ENCODE measurements at regions not wholly inside any gene's neighbourhood (a gene's known extent, or its start where the extent isn't known, plus 50 kb on each side); places are given as distances from the start of the nearest gene placed in this dataset.

GRCh38 chr11:37748641-37749040, 1150.6 kb upstream of the RAG2 start (continued):
- TF ChIP-seq NR2C2 (IDR thresholded peaks at IDR 0.05; ENCODE audit: borderline replicate concordance, control insufficient read depth, insufficient read length, low read depth) (no peak), SUZ12 (IDR thresholded peaks at IDR 0.05; ENCODE audit: unreplicated experiment) (no peak), BHLHE40 (IDR thresholded peaks at IDR 0.05; ENCODE audit: borderline replicate concordance in 1 of 2, low read depth in 2 of 2, low read length in 1 of 2) (no peak), ZSCAN29 (IDR thresholded peaks at IDR 0.05) (no peak), MTA2 (IDR thresholded peaks at IDR 0.05; ENCODE audit: low read depth) (no peak), NFYB (IDR thresholded peaks at IDR 0.05; ENCODE audit: insufficient read depth, low read depth, low read length) (no peak)
- TF ChIP-seq, protein P1, sequence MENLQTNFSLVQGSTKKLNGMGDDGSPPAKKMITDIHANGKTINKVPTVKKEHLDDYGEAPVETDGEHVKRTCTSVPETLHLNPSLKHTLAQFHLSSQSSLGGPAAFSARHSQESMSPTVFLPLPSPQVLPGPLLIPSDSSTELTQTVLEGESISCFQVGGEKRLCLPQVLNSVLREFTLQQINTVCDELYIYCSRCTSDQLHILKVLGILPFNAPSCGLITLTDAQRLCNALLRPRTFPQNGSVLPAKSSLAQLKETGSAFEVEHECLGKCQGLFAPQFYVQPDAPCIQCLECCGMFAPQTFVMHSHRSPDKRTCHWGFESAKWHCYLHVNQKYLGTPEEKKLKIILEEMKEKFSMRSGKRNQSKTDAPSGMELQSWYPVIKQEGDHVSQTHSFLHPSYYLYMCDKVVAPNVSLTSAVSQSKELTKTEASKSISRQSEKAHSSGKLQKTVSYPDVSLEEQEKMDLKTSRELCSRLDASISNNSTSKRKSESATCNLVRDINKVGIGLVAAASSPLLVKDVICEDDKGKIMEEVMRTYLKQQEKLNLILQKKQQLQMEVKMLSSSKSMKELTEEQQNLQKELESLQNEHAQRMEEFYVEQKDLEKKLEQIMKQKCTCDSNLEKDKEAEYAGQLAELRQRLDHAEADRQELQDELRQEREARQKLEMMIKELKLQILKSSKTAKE (IDR thresholded peaks at IDR 0.05; ENCODE audit: low read depth, poor library complexity, severe bottlenecking), result no peak
- TF ChIP-seq, protein P2, sequence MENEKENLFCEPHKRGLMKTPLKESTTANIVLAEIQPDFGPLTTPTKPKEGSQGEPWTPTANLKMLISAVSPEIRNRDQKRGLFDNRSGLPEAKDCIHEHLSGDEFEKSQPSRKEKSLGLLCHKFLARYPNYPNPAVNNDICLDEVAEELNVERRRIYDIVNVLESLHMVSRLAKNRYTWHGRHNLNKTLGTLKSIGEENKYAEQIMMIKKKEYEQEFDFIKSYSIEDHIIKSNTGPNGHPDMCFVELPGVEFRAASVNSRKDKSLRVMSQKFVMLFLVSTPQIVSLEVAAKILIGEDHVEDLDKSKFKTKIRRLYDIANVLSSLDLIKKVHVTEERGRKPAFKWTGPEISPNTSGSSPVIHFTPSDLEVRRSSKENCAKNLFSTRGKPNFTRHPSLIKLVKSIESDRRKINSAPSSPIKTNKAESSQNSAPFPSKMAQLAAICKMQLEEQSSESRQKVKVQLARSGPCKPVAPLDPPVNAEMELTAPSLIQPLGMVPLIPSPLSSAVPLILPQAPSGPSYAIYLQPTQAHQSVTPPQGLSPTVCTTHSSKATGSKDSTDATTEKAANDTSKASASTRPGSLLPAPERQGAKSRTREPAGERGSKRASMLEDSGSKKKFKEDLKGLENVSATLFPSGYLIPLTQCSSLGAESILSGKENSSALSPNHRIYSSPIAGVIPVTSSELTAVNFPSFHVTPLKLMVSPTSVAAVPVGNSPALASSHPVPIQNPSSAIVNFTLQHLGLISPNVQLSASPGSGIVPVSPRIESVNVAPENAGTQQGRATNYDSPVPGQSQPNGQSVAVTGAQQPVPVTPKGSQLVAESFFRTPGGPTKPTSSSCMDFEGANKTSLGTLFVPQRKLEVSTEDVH (IDR thresholded peaks at IDR 0.05; ENCODE audit: low read depth, partially characterized antibody), result no peak

- intact Hi-C loops (cut with micrococcal nuclease; ENCODE audit: unreplicated experiment) (no loop called here), in situ Hi-C loops (cut with MboI) (no loop called here)
- TF ChIP-seq ESRRA (IDR thresholded peaks at IDR 0.05; ENCODE audit: low read length) (no peak), SIX5 (IDR thresholded peaks at IDR 0.05; ENCODE audit: low read depth, low read length, severe bottlenecking) (no peak), CEBPZ (IDR thresholded peaks at IDR 0.05; ENCODE audit: low read depth, low read length) (no peak)
- POLR2A ChIA-PET, result no interaction called here
- no peaks in the 10 kb centered on the region for H3K27me3 ChIP-seq (replicated peaks in 1 of 2; ENCODE audit: control insufficient read depth in 2 of 2, insufficient read depth in 2 of 2, low read length in 1 of 2)
- H3K4me2 ChIP-seq (ENCODE audit: control insufficient read depth, insufficient read depth), result no peak overlapping the region
- RAD21 ChIA-PET (ENCODE audit: unreplicated experiment), result no interaction called here
- SMC1A ChIA-PET (ENCODE audit: uncharacterized antibody, unreplicated experiment), result no interaction called here
- H4K20me1 ChIP-seq (ENCODE audit: control insufficient read depth, insufficient read depth), result no peaks in the 10 kb centered on the region
- no peak overlapping the region for H3K4me3 ChIP-seq
- DNase-seq (ENCODE audit: low read depth, low spot score) (no peak), FAIRE-seq (no peak), ATAC-seq (no peak)
- H3K4me1 ChIP-seq (ENCODE audit: control insufficient read depth, insufficient read depth, low read length), result no peaks in the 10 kb centered on the region
- no peaks in the 10 kb centered on the region for H3K79me2 ChIP-seq (ENCODE audit: control insufficient read depth, insufficient read depth, low read length)
- no TSS peak for BruUV-seq (replicated peaks)
- CTCF ChIA-PET, result no interaction called here
- H3K27ac ChIP-seq (ENCODE audit: control insufficient read depth, insufficient read depth), result no peak overlapping the region
- H2AFZ ChIP-seq (ENCODE audit: control insufficient read depth, low read depth, low read length), result no peak overlapping the region
- no peaks in the 10 kb centered on the region for H3K36me3 ChIP-seq (ENCODE audit: control insufficient read depth in 2 of 2, insufficient read depth in 2 of 2, low read length in 1 of 2)
- H3K9me3 ChIP-seq (replicated peaks; ENCODE audit: control insufficient read depth, insufficient read depth, low read length), result no peaks in the 10 kb centered on the region
- H3K9ac ChIP-seq (ENCODE audit: control insufficient read depth, insufficient read depth, low read length), result no peak overlapping the region
- 7% methylated on average over 2 of the region's 2 CpGs for WGBS (ENCODE audit: insufficient coverage, insufficient replicate concordance, low lambda C conversion rate, missing lambda C conversion rate)
These were observed 1149.1 kb upstream of the RAG2 start for GRCh38 chr11:37747121-37747520.

Data from GM12878 (cell line).